Ecto neural progenitor cell (in vitro differentiated cells): ENCODE measurements at regions not wholly inside any gene's neighbourhood (a gene's known extent, or its start where the extent isn't known, plus 50 kb on each side); places are given as distances from the start of the nearest gene placed in this dataset.
"Not testable (repeated sequence)": the region's sequence is repeated elsewhere in the genome, so short reads cannot be mapped to it uniquely, and the experiment has no call there.

ENCODE experiments used
- DNase-seq: peaks from one replicate; pipeline ENCODE4 v3.0.0-alpha.2; 2018; ENCODE audit warnings: low spot score

DNA sequence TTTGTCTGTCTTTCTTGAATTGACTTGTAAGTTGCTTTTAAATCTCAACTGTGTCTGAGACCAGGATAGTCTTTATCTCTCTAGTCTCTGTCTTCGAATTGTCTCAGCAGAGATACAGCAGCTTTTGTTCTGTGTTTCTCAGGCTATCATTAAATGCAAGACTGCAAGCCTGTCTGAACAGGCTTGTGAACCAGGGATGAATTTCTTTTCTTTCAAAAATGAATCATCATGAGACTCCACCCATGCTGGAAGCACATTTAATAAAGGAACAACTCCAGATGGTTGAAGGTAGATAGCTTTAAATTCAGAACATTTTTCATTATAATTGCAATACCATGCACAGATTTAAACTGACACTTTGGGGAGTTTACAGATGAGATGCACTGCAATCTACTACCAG is 155.9 kb downstream of the SEC23IP start:
- DNase-seq = no peak

DNA sequence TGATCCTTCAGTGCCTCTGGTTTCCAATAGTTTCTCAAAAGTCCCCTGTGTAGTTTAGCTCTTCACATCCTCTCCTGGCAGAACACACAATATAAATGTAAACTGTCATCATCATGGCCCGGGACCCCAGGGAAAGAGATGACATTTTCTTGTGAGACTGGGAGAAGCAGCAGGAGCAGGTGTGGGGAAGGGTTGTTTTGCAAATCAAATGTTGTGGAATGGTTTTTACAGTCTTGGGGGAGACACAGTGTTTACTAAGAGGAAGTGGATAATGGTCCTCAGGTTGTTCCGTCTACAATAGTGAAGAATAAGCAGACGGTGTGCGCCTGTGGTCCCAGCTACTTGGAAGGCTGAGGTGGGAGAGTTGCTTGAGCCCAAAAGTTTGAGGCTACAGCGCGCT is 159.1 kb downstream of the SEC23IP start:
- no peak for DNase-seq

DNA sequence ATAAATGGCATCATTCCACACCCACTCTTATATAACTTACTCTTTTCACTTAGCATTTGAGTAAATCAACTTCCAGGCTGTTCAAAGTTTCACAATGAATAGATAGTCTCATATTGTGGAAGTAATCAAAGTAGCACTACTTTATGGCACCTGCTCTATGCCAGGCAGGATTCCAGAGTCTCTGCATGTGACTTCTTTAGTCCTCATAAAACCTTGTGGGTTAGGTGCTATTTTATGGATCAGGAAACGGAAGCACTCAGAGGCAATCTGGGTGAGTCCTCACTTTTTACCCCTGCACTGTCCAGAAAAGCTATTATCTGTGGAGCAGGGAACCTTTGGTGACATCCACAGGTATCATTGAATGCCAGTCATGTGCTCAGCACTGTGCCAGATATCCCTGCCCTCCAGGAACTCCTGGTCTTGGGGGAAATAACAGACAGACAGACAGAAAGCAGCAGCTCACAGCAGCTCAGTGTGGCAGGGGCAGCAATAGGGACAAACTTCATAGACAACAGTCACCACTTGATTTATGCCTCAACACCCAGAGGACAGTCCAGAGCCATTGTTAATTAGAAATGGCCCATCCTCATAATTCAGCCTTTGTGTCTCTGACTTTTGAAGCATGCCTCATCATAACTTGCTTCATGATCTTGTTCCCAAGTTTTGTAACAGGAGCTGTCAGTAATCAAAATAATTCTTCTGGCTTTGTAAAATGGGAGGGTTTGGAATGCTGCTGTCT is 160.6 kb downstream of the SEC23IP start:
- no peak for DNase-seq

DNA sequence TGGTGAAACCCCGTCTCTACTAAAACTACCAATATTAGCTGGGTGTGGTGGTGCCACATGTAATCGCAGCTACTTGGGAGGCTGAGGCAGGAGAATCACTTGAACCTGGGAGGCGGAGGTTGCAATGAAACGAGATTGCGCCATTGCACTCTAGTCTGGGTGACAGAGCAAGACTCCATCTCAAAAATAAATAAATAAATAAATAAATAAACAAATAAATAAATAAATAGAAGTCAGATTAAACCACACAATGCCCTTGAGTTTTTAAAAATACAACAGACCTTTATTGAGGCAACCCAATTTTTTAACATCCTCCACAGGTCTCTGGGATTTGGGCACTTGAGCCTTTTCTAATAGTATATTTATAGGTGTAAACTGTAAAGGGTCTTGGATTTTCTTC is 167.3 kb downstream of the SEC23IP start:
- DNase-seq = not testable (repeated sequence)

DNA sequence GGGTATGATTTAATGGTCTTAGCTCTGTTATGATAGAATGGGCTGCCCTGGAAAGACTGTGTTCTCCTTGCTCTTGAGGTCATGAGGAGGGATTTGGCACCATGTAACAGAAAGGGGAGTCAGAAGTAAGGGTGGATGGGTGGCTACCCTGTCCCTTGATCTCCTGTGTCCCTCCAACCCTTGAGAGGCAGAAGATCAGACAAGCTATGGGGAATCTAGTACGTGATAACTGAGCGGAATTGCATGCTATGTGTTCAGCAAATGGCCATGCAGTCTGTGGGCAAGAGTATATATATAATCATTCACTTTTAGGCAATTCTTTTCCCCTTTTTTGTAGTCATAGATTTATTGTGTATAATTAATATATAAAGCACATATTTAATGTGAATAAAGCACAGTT is 174.9 kb downstream of the SEC23IP start:
- DNase-seq = no peak

DNA sequence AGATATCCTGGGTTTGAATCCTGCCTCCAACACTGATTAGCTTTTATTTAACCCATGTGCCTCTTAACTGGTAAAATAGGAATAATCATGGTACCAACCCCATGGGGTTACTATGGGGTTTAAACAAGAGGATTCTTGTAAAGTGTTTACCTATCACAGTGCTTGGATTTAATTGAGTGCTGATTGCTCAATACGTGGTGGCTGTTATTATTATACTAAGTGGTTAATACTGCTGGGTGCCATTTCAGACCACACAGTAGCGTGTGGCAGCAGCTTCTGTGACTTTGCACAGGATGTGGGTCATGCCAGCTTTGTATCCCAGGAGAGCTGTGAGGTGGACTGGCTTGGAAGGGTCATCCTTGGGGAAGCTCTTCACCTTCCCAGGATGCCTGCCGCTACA is 177.2 kb downstream of the SEC23IP start:
- no peak for DNase-seq

DNA sequence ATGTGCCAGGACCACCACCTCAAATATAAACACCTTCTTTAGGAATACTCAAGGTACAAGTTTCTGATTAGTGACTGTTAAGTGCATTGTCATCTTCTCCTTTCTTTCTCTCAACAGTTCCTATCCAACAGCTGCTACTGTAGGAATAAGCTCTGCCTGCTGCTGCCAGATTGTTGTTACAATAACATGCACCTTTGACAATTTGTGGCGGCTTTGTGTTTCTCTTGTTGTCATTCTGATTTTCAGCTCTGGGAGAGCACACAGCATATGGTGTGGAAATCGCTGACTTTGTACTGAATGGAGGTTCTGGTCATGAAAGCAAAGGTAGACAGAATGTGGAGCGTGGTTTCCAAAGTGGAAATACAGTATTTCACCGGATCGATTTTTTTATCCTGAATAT is 182.8 kb downstream of the SEC23IP start:
- DNase-seq = no peak

DNA sequence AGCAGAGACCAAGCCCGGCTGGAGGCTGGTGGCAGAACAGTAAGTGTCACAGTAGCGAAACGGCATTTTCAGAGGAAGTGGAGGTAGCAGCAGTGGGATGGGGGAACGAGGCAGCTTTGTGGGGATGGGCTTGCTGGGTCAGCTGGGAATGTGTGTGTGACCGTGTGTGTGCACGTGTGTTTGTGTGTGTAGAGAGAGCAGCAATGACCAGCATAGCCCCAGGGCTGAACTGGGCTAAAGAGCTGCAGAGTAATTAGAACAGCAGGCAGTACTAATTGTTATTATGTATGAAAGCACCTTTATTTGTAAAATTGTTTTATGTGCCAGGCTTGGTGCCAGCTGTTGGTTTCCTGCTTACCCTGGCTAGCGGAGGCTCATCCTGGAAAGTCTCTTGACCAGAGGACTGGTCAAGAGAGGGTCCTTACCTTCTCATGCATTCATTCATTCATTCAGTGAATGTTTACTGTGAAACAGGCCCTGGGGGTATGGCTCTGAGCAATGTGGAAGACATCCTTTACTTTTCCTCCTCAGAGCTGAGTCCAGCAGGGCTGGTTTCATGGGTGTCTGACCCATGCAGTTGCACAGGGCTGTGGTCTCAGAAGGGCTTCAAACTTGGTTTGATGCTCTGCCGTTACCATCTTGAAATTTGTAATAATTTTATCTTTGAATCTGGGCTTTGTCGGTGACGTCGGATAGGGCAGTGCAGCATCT is 184.6 kb downstream of the SEC23IP start:
- DNase-seq = no peak

DNA sequence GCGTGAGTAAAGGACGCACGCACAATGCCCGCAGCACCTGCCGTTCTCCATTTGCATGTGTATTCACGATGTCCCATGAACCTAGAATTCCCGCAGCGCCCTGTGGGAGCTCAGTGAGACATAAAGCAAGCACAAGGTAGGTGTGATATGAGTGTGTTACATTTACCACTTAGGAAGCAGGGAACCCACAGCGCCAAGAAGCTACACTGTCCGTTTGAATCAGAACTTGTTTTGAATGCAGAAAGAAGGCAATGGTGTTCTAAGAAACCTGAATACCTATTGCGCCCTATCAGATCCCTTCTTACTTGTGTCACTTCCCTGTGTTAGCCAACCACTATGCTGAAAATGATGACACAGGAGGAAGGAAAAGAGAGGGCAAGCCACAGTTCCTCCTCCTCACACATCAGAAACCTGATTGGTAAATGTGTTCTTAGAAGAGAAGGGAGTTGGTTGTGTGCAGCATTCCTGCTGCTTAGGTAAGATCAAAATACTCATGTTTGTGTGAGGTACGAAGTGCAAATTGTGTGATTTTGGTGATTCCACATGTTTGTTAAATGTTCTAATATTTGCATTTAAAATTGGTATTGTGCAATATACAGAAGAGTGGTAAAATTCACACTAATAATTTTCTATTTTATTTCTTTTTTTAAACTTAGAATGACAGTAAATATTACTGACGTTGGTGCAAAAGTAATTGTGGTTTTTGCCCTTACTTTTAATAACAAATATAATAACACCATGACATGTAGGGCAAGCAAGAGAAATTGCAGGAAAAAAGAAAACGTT is 185.4 kb downstream of the SEC23IP start:
- DNase-seq = no peak

DNA sequence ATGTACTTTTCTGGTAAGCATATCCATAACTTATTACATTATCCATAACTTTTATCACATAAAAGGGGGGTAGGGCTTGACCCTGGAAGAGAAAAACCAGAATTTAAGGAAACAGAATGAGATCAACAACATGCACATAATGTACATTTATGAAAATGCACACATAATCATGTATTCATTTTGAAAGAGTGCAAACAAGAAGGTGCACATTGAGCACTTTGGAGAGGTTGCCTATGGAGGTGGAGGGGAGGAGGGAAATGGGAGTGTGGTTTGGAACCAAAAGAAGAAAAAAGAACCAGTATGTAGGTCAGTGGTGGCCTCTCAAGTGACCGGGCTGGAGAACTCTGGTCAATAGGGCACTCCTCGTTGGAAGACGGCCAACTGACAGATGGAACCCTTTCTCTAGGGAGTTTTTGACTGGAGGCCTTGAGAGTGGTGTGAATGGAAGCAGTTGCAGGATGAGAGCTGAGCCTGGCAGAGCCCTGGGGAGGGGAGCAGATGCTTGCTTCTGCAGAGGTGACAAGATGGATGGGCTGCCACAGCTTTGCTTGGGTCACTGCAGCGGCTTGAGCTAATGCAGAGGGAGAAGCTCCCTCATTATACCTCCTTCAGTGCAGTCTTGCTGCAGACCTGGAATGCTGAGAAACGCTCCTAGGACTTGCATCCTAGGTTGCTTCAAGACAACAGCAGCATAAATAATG is 192.7 kb downstream of the SEC23IP start:
- DNase-seq = no peak

DNA sequence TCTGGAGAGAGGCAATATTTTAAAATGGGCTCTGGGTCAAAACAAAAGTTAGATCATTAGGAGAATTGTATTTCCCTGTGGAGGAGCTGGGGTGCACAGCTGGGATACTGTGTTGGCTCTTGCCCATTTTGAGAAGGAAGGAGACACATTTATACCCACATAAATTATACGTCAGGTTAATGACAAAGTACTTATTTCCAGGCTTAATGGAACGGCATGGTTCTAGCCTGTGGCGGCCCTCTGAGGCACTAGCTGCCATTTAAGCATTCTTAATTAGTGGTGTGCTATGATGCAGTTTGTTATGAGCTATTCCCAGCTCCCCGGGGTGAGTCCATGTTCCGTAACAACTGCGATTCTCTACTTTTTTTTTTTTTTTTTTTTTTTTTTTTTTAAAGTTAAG is 193.5 kb downstream of the SEC23IP start:
- DNase-seq = no peak

DNA sequence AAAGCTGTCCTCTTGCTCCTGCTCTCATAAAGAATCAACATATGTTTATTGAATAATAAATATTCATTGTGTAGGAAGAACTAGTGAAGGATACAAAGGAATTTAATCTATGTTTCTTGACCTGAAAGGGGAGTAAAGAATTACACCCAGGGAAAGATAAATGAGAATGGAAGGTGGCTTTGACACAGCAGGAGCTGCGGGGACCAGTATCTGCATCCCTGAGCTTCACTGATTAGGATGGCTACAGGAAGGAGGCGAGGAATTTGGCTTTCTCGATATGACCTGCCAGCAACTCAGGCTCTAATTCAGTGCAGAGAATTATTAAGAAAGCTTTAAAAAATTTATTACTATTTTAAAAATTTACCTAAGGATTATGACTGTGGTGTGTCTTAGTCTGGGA is 194.6 kb downstream of the SEC23IP start:
- no peak for DNase-seq

DNA sequence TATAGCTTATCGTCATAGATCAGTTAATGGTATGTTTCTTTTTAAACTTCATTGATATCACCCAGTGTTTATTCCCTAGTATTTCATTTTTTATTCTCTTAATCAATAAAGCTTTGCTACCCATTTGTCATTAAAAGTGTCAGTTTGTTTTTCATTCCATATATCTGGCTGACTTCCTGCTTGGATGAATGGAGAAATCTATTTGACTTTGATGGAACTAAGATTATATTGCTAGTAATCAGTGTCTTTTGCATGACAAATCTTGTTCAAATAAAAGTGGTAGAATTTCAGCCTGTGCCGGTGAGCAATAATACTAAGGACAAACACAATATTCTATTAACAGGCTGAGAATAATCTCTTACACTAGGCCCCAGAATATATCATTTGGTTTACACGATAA is 203.3 kb downstream of the SEC23IP start:
- DNase-seq = no peak

DNA sequence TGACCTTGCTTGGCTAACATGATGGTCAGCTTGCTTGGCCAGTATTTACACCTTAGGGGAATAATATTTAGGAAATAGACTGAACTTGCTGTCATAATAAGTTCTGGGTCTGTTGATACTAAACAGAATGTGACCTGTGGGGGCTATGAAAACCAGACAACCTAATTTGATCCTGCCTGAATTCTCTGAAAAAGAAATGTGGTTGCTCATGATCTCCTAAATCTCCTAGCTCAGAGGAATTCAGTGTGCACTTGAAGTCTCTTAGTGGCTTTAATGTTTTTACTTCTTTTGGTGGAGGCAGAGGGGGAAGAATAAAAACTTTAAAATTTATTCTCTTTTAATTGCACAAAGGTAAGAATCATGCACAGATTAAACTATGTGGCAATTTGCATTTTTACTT is 205.2 kb downstream of the SEC23IP start:
- no peak for DNase-seq

DNA sequence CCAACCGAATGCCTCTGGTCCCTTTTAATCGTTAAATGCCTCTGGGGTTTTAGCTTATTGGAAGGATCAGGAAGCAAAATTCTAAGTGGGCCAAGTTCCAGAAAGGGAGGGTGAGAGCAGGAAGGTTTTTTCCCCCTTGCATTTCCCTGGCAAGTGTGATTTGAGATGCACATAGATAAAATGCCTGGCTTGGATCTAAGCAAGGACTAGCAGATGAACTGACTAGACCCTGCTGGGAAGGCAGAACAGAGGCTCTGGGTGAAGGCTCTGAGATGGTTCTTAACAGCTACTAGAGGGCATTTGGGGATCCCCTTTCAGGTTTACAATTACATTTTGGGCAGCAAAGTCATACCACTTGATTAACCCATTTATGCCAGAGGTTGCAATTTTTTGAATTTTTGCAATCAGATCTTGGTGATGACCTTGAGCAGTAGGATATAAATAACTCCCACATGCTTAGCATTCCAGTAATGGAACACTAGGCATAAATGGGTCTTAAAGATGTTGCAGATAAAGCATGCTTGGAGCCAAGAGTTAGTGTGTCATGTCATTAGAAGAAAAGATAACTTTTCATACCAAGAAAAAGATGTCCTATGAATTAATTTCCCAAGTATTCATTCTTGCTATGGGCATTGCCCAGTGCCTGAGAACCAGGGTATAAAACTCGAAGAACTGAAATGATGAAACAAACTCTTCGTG is 205.9 kb downstream of the SEC23IP start:
- DNase-seq = no peak

DNA sequence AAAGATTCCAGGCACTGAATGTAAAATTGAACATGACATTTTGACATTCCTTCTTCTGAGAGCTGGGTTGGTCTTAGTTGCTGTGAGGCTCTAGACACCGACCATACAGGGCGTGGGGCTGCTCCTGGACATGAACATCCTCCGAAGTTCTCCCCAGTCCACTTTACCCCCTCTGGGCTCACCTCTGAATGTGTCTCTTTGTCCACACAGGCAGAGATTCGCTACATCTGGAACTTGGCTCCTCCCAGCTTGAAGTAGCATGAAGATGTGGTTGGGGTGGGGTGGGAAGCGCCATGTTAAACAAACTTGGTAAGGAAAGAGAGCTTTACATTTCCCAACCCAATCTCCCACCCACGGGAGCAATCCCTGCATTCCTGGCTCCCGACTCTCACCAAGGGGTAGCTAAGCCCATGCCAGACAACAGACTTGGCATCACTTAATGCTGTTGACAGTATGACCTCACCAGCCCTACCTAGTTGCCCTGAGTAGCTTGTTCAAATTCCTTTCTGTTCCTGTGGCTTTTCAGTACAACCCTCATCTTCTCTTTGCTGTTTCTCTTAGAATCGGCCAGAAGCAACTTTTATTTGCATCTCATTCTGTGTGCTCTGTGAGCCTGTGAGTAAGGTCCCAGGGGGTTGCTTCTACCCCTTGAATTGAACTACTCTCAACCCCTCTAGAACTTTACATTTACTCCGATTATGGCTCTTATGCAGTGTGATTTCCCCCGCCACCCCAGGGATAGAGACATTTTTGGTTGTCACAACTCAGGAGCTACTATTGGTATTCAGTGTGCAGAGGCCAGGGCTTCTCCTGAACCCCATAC is 211.4 kb downstream of the SEC23IP start:
- DNase-seq = no peak

DNA sequence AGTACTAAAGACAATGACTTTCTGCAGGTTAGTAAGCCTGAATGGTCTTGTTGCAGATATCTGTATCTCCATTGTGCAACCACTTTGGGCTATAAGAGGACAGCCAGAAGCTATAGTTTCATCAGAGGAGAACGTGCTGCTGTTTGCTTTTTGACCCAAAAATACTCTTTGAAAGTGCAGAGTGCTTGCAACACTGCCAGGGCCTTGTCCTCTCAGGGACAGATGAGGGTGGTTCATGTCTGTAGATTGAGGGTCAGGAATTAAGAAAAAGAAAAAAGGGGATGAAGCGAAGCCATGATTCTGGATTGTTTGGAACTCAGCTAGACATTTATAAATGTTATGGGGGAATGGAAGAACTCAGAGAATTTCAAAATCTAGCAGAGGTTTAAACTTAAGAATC is 212.5 kb downstream of the SEC23IP start:
- DNase-seq = no peak

DNA sequence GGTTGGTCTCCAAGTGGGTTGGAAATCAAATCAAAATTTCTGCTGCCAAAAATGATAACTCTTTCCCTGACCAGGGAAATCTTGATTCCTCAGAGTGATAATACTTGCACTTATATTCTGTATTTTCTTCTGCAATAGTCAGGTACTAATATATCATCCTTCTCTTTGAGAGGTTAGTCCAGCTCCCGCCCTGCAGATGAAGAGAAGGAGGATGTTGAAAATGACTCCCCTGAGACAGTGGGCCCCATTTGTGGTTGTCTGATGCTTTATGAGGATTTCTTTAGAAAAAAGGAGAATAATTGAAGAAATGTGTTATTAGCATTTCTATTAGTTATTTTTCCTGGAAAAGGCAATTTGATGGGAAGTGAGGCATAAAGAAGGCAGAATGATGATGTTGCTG is 213.0 kb downstream of the SEC23IP start:
- no peak for DNase-seq

DNA sequence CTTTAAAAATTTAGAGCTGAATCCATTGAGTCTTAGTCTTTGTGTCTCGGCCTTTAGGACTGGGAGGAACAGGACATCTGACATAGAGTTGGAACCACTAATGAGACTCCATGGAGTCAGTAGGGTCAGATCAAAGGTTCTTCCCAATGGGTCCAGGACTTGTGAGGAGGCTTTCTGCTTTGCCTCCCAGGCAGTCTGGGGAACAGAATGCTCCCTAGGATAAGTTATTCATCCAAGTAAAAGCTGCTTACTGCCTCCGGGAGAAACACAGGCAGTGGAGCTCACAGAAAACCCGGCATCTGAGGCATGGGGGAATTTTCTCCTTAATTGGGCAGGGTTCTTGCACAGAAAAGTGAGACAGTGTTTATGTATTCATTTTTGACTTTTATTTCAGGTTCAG is 216.4 kb downstream of the SEC23IP start:
- peak; percentile 55 for DNase-seq

DNA sequence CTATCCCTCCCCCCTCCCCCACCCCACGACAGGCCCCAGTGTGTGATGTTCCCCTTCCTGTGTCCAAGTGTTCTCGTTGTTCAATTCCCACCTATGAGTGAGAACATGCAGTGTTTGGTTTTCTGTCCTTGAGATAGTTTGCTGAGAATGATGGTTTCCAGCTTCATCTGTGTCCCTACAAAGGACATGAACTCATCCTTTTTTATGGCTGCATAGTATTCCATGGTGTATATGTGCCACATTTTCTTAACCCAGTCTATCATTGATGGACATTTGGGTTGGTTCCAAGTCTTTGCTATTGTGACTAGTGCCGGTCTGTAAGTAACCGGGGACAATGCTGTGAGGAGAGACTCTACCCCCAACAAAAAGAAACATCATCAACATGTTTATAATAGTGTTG is 217.2 kb downstream of the SEC23IP start:
- DNase-seq = not testable (repeated sequence)

DNA sequence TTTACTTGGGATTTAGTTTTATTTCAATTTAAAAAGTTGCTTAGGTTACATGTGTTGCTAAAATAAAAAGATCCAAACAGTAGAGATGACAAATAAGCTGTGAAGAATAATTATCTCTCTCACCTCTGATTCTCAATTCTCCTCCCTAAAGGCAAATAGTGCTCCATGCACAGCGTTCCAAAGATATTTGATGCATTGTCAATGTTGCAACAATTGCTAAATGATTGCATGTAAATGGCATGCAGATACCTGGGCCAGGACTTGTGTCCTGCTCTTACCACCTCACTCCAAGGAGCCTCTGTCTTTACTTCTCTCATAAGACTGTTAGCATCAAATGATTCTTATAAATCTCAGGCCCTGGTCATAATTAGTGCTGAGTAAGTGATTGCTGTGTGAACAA is 217.7 kb downstream of the SEC23IP start:
- no peak for DNase-seq
